HepG2 (cell line): ENCODE measurements at regions not wholly inside any gene's neighbourhood (a gene's known extent, or its start where the extent isn't known, plus 50 kb on each side); places are given as distances from the start of the nearest gene placed in this dataset.
"Not testable (repeated sequence)": the region's sequence is repeated elsewhere in the genome, so short reads cannot be mapped to it uniquely, and the experiment has no call there.

ENCODE experiments used
- MIER3 ChIP-seq: IDR thresholded peaks from 2 replicates; pipeline ENCODE4 v1.6.1; 2016; ENCODE audit warnings: missing compliant biosample characterization, borderline replicate concordance
- POLR2AphosphoS2 ChIP-seq: IDR thresholded peaks from 2 replicates; pipeline ENCODE4 v1.6.1; 2011; ENCODE audit warnings: low read depth, low read length, improper control_type of control experiment
- POLR2AphosphoS5 ChIP-seq: IDR thresholded peaks from 2 replicates; pipeline ENCODE4 v1.6.1; 2012; ENCODE audit warnings: low read depth, low read length
- SMARCC2 ChIP-seq: fragments of 450-650 bp; IDR thresholded peaks from 2 replicates; pipeline ENCODE4 v1.6.1; 2017; ENCODE audit warnings: antibody characterized with exemption, mild to moderate bottlenecking
- SMC3 ChIP-seq: IDR thresholded peaks from 2 replicates; pipeline ENCODE4 v1.6.1; 2011; ENCODE audit warnings: low read length, improper control_type of control experiment
- TCF7L2 ChIP-seq: IDR thresholded peaks from 2 replicates; pipeline ENCODE4 v1.6.1; 2011; ENCODE audit warnings: mild to moderate bottlenecking, low read depth, low read length, moderate library complexity
- ZNF235 ChIP-seq: sonication (generic); formaldehyde crosslinking; IDR thresholded peaks from 2 replicates; pipeline ENCODE4 v1.8.1; 2023; ENCODE audit warnings: mild to moderate bottlenecking, missing genetic modification reagents, borderline replicate concordance
- ZNF350 ChIP-seq: sonication (generic); formaldehyde crosslinking; IDR thresholded peaks from 2 replicates; pipeline ENCODE4 v1.4.0; 2020; ENCODE audit warnings: mild to moderate bottlenecking, low read depth, missing genetic modification reagents, borderline replicate concordance
- ZNF510 ChIP-seq: sonication (generic); formaldehyde crosslinking; IDR thresholded peaks from 2 replicates; pipeline ENCODE4 v1.4.0; 2020; ENCODE audit warnings: low read depth, mild to moderate bottlenecking, missing genetic modification reagents
- TF ChIP-seq, protein P1 (sequence below): sonication (generic); formaldehyde crosslinking; IDR thresholded peaks from 2 replicates; pipeline ENCODE4 v1.4.0; 2020; ENCODE audit warnings: missing genetic modification reagents
- TF ChIP-seq, protein P2 (sequence below): IDR thresholded peaks from 2 replicates; pipeline ENCODE4 v1.6.1; 2012; ENCODE audit warnings: inconsistent platforms
- TF ChIP-seq, protein P3 (sequence below): sonication (generic); formaldehyde crosslinking; IDR thresholded peaks from 2 replicates; pipeline ENCODE4 v1.8.1; 2023; ENCODE audit warnings: missing genetic modification reagents, inconsistent platforms, borderline replicate concordance
- TF ChIP-seq, protein P4 (sequence below): sonication (generic); formaldehyde crosslinking; conservative IDR thresholded peaks from 2 replicates; pipeline ENCODE4 v1.5.0; 2020; ENCODE audit warnings: missing genetic modification reagents
- TF ChIP-seq, protein P5 (sequence below): sonication (generic); formaldehyde crosslinking; IDR thresholded peaks from 2 replicates; pipeline ENCODE4 v1.5.0; 2020; ENCODE audit warnings: mild to moderate bottlenecking, missing genetic modification reagents, moderate library complexity

DNA sequence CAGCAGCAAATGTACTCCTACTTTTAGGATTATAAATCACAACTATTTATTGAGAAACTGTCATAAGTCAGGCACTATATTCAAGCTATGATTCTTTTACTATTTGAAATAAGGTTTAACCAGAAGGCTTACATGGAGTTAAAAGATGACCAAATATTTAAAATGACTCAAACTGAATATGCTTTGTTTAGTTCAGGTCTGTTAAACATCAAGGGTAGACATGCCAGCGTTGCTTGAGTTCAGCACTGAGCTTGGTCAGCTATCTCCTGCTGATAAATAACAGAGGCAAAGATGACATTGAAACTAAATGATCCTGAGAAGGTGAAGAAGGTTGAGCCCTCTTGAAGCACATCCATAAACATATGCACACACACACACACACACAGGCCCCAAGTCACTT, 305.6 kb downstream of the ANKRD30BL start:
- not testable (repeated sequence) for TF ChIP-seq POLR2AphosphoS5; TCF7L2; ZNF235 (CRISPR knock-in tag); SMARCC2; POLR2AphosphoS2; ZNF350; MIER3; ZNF510; SMC3
- TF ChIP-seq, protein P1, sequence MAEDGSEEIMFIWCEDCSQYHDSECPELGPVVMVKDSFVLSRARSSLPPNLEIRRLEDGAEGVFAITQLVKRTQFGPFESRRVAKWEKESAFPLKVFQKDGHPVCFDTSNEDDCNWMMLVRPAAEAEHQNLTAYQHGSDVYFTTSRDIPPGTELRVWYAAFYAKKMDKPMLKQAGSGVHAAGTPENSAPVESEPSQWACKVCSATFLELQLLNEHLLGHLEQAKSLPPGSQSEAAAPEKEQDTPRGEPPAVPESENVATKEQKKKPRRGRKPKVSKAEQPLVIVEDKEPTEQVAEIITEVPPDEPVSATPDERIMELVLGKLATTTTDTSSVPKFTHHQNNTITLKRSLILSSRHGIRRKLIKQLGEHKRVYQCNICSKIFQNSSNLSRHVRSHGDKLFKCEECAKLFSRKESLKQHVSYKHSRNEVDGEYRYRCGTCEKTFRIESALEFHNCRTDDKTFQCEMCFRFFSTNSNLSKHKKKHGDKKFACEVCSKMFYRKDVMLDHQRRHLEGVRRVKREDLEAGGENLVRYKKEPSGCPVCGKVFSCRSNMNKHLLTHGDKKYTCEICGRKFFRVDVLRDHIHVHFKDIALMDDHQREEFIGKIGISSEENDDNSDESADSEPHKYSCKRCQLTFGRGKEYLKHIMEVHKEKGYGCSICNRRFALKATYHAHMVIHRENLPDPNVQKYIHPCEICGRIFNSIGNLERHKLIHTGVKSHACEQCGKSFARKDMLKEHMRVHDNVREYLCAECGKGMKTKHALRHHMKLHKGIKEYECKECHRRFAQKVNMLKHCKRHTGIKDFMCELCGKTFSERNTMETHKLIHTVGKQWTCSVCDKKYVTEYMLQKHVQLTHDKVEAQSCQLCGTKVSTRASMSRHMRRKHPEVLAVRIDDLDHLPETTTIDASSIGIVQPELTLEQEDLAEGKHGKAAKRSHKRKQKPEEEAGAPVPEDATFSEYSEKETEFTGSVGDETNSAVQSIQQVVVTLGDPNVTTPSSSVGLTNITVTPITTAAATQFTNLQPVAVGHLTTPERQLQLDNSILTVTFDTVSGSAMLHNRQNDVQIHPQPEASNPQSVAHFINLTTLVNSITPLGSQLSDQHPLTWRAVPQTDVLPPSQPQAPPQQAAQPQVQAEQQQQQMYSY (CRISPR knock-in tag) = not testable (repeated sequence)
- TF ChIP-seq, protein P2, sequence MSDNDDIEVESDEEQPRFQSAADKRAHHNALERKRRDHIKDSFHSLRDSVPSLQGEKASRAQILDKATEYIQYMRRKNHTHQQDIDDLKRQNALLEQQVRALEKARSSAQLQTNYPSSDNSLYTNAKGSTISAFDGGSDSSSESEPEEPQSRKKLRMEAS = not testable (repeated sequence)
- TF ChIP-seq, protein P3, sequence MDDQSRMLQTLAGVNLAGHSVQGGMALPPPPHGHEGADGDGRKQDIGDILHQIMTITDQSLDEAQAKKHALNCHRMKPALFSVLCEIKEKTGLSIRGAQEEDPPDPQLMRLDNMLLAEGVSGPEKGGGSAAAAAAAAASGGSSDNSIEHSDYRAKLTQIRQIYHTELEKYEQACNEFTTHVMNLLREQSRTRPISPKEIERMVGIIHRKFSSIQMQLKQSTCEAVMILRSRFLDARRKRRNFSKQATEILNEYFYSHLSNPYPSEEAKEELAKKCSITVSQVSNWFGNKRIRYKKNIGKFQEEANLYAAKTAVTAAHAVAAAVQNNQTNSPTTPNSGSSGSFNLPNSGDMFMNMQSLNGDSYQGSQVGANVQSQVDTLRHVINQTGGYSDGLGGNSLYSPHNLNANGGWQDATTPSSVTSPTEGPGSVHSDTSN (CRISPR knock-in tag) = not testable (repeated sequence)
- TF ChIP-seq, protein P4, sequence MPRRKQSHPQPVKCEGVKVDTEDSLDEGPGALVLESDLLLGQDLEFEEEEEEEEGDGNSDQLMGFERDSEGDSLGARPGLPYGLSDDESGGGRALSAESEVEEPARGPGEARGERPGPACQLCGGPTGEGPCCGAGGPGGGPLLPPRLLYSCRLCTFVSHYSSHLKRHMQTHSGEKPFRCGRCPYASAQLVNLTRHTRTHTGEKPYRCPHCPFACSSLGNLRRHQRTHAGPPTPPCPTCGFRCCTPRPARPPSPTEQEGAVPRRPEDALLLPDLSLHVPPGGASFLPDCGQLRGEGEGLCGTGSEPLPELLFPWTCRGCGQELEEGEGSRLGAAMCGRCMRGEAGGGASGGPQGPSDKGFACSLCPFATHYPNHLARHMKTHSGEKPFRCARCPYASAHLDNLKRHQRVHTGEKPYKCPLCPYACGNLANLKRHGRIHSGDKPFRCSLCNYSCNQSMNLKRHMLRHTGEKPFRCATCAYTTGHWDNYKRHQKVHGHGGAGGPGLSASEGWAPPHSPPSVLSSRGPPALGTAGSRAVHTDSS = not testable (repeated sequence)
- TF ChIP-seq, protein P5, sequence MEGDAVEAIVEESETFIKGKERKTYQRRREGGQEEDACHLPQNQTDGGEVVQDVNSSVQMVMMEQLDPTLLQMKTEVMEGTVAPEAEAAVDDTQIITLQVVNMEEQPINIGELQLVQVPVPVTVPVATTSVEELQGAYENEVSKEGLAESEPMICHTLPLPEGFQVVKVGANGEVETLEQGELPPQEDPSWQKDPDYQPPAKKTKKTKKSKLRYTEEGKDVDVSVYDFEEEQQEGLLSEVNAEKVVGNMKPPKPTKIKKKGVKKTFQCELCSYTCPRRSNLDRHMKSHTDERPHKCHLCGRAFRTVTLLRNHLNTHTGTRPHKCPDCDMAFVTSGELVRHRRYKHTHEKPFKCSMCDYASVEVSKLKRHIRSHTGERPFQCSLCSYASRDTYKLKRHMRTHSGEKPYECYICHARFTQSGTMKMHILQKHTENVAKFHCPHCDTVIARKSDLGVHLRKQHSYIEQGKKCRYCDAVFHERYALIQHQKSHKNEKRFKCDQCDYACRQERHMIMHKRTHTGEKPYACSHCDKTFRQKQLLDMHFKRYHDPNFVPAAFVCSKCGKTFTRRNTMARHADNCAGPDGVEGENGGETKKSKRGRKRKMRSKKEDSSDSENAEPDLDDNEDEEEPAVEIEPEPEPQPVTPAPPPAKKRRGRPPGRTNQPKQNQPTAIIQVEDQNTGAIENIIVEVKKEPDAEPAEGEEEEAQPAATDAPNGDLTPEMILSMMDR = not testable (repeated sequence)
